DND-41 (cell line): ENCODE measurements at regions not wholly inside any gene's neighbourhood (a gene's known extent, or its start where the extent isn't known, plus 50 kb on each side); places are given as distances from the start of the nearest gene placed in this dataset.
"Not testable (repeated sequence)": the region's sequence is repeated elsewhere in the genome, so short reads cannot be mapped to it uniquely, and the experiment has no call there.

Experiments
- ATAC-seq: fragments of 200-7000 bp; cut with Tn5 transposase; 3 replicates; pipeline ENCODE4 v1.9.1; 2021; ENCODE audit warnings: low read depth; ENCODE audit not compliant: insufficient read depth
- DNase-seq: peaks from one replicate; pipeline ENCODE4 v3.0.0-alpha.2; 2020
- H2AFZ ChIP-seq: 2 replicates; pipeline ENCODE4 v1.6.0; 2012; ENCODE audit warnings: low read depth, low read length
- H3K27ac ChIP-seq: 2 replicates; pipeline ENCODE4 v1.5.1; 2012; ENCODE audit warnings: low read length, inconsistent platforms
- H3K27me3 ChIP-seq: fragments of 200-600 bp; sonication (generic); 2 replicates; pipeline ENCODE4 v1.6.0; 2012; ENCODE audit warnings: low read length, mild to moderate bottlenecking, inconsistent platforms; ENCODE audit not compliant: insufficient read depth, poor library complexity
- H3K36me3 ChIP-seq: 2 replicates; pipeline ENCODE4 v1.5.1; 2012; ENCODE audit warnings: low read length, inconsistent platforms; ENCODE audit not compliant: insufficient read depth
- H3K4me1 ChIP-seq: 2 replicates; pipeline ENCODE4 v1.5.1; 2012; ENCODE audit warnings: mild to moderate bottlenecking, low read length; ENCODE audit not compliant: insufficient read depth
- H3K4me2 ChIP-seq: 2 replicates; pipeline ENCODE4 v1.6.0; 2012; ENCODE audit warnings: mild to moderate bottlenecking, moderate library complexity, low read length, inconsistent platforms; ENCODE audit not compliant: insufficient read depth
- H3K4me3 ChIP-seq, 2 experiments: fragments of 200-600 bp in 1 of 2; shearing (Covaris generic) in 1 of 2; 2 replicates each; pipeline ENCODE4 v1.5.1; 2012 to 2016; ENCODE audit warnings: inconsistent platforms in 2 of 2, low read length in 2 of 2, mild to moderate bottlenecking in 2 of 2, low read depth in 1 of 2, moderate library complexity in 1 of 2
- H3K79me2 ChIP-seq: 2 replicates; pipeline ENCODE4 v1.6.0; 2012; ENCODE audit warnings: low read length, inconsistent platforms; ENCODE audit not compliant: insufficient read depth
- H3K9ac ChIP-seq: 2 replicates; pipeline ENCODE4 v1.6.0; 2012; ENCODE audit warnings: low read depth, mild to moderate bottlenecking, inconsistent platforms, low read length, moderate library complexity
- H3K9me3 ChIP-seq: 2 replicates; pipeline ENCODE4 v1.5.1; 2012; ENCODE audit warnings: low read length, moderate library complexity, mild to moderate bottlenecking, inconsistent platforms; ENCODE audit not compliant: insufficient read depth, severe bottlenecking
- H4K20me1 ChIP-seq: 2 replicates; pipeline ENCODE4 v1.6.0; 2012; ENCODE audit warnings: low read length; ENCODE audit not compliant: insufficient read depth
- EZH2 ChIP-seq: IDR thresholded peaks from 3 replicates; pipeline ENCODE4 v1.6.1; 2012; ENCODE audit warnings: borderline replicate concordance, low read depth, mild to moderate bottlenecking, moderate library complexity, low read length, inconsistent platforms; ENCODE audit not compliant: severe bottlenecking
- TF ChIP-seq, protein P1 (sequence below): IDR thresholded peaks from 2 replicates; pipeline ENCODE4 v1.5.1; 2012; ENCODE audit warnings: borderline replicate concordance, low read length, moderate library complexity, mild to moderate bottlenecking; ENCODE audit not compliant: poor library complexity, severe bottlenecking; ENCODE audit errors: extremely low read depth

DNA sequence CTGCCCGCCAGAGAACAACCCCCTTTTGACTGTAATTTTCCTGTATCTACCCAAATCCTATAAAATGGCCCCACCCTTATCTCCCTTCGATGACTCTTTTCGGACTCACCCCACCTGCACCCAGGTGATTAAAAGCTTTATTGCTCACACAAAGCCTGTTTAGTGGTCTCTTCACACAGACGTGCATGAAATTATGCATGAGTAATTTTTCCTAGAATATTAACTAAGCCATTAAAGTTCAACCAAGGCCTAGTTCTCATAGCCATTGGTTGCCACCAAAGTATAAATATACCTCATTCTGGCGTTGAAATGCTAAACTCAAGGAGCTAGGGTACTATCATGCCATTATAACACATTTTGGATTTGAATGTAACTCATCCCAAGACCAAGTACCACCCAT is 243.9 kb downstream of the ZNF608 start:
- no peak overlapping the region for H3K27ac ChIP-seq
- no peak overlapping the region for H2AFZ ChIP-seq
- no peaks in the 10 kb centered on the region for H3K36me3 ChIP-seq
- no peaks in the 10 kb centered on the region for H3K4me1 ChIP-seq
- H3K9ac ChIP-seq: no peak overlapping the region
- H3K9me3 ChIP-seq: no peaks in the 10 kb centered on the region
- no peaks in the 10 kb centered on the region for H3K79me2 ChIP-seq
- ATAC-seq (no peak), DNase-seq (no peak)
- no peak overlapping the region for H3K4me2 ChIP-seq
- H4K20me1 ChIP-seq: no peaks in the 10 kb centered on the region
- TF ChIP-seq, protein P1, sequence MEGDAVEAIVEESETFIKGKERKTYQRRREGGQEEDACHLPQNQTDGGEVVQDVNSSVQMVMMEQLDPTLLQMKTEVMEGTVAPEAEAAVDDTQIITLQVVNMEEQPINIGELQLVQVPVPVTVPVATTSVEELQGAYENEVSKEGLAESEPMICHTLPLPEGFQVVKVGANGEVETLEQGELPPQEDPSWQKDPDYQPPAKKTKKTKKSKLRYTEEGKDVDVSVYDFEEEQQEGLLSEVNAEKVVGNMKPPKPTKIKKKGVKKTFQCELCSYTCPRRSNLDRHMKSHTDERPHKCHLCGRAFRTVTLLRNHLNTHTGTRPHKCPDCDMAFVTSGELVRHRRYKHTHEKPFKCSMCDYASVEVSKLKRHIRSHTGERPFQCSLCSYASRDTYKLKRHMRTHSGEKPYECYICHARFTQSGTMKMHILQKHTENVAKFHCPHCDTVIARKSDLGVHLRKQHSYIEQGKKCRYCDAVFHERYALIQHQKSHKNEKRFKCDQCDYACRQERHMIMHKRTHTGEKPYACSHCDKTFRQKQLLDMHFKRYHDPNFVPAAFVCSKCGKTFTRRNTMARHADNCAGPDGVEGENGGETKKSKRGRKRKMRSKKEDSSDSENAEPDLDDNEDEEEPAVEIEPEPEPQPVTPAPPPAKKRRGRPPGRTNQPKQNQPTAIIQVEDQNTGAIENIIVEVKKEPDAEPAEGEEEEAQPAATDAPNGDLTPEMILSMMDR: no peak
- no peak for TF ChIP-seq EZH2
- no peaks in the 10 kb centered on the region for H3K27me3 ChIP-seq
- H3K4me3 ChIP-seq: no peak overlapping the region

DNA sequence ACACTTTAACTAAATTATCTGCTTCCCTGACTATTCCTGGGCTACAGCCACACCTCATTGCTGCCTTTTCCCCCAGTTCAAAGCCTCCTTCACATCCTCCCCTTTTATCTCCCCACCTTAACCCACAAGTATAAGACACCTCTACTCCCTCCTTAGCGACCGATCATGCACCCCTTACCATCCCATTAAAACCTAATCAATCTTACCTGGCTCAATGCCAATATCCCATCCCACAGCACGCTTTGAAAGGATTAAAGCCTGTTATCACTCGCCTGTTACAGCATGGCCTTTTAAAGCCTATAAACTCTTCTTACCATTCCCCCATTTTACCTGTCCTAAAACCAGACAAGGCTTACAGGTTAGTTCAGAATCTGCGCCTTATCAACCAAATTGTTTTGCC is 246.6 kb downstream of the ZNF608 start:
- H2AFZ ChIP-seq, H3K4me1 ChIP-seq, H4K20me1 ChIP-seq, H3K9me3 ChIP-seq, H3K27ac ChIP-seq, H3K4me3 ChIP-seq, ATAC-seq, H3K36me3 ChIP-seq, H3K27me3 ChIP-seq, H3K79me2 ChIP-seq, DNase-seq, H3K4me2 ChIP-seq, H3K9ac ChIP-seq: not testable (repeated sequence)

DNA sequence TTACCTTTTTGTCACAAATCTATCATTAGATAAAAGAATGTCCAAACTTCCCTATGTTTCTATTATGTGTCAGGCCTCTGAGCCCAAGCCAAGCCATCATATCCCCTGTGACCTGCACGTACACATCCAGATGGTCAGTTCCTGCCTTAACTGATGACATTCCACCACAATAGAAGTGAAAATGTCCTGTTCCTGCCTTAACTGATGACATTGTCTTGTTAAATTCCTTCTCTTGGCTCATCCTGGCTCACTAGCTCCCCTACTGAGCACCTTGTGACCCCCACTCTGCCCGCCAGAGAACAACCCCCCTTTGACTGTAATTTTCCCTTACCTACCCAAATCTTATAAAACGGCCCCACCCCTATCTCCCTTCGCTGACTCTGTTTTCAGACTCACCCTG is 249.5 kb downstream of the ZNF608 start:
- not testable (repeated sequence) for H2AFZ ChIP-seq, H3K36me3 ChIP-seq, H3K4me1 ChIP-seq, H4K20me1 ChIP-seq, H3K4me2 ChIP-seq, DNase-seq, H3K79me2 ChIP-seq, H3K27me3 ChIP-seq, H3K9me3 ChIP-seq, H3K4me3 ChIP-seq, H3K9ac ChIP-seq, ATAC-seq, H3K27ac ChIP-seq

DNA sequence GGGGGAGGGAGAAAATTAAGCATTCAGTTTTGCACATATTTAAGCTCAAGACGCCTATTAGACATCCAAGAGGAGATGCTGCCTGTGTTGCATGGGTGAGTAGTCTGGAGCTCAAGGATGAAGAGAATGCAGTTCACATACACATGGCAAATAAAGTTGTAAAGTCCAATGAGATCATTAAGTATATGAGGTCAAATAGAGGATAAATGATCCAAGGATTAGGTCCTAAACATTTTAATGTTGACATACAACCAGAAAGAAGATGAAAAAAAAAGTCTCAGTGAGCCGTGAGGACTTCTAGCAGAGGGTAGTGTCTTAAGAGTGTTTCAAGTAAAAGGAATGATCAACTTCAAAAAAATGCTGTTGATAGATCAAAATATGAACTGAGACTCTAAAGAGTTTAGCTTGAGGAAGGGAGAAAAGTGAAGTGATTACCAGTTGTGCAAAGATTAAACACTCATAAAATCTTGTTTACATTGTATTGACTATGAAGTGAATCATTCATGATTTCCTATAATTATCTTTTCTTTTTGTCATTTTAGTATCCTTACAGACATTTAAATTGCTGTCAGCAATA is 251.8 kb downstream of the ZNF608 start:
- Histone ChIP-seq H3K27me3 (no peaks in the 10 kb centered on the region), H4K20me1 (no peaks in the 10 kb centered on the region), H3K4me3 (no peak overlapping the region), H2AFZ (no peak overlapping the region), H3K36me3 (no peaks in the 10 kb centered on the region), H3K9me3 (peaks cover 14% of the 10 kb centered on the region), H3K79me2 (no peaks in the 10 kb centered on the region), H3K9ac (no peak overlapping the region), H3K27ac (no peak overlapping the region), H3K4me2 (no peak overlapping the region), H3K4me1 (no peaks in the 10 kb centered on the region)
- ATAC-seq (no peak), DNase-seq (no peak)
- TF ChIP-seq EZH2: no peak
- TF ChIP-seq, protein P1: no peak
